Panc1 (cell line): ENCODE measurements at regions not wholly inside any gene's neighbourhood (a gene's known extent, or its start where the extent isn't known, plus 50 kb on each side); places are given as distances from the start of the nearest gene placed in this dataset.

Source experiments
- POLR2AphosphoS5 ChIP-seq: IDR thresholded peaks from 2 replicates; pipeline ENCODE4 v1.6.1; 2012; ENCODE audit warnings: mild to moderate bottlenecking, low read depth, low read length, moderate library complexity
- REST ChIP-seq, 2 experiments: IDR thresholded peaks; 2 replicates each; pipeline ENCODE4 v1.6.1; 2011 to 2012; ENCODE audit warnings: low read depth in 2 of 2, control low read depth in 1 of 2, low read length in 1 of 2, mild to moderate bottlenecking in 1 of 2, moderate library complexity in 1 of 2; ENCODE audit not compliant: insufficient read depth in 1 of 2
- SIN3A ChIP-seq: IDR thresholded peaks from 2 replicates; pipeline ENCODE4 v1.6.1; 2012; ENCODE audit warnings: low read depth, mild to moderate bottlenecking, low read length, moderate library complexity, borderline replicate concordance; ENCODE audit not compliant: insufficient read depth
- TCF7L2 ChIP-seq: IDR thresholded peaks from 2 replicates; pipeline ENCODE4 v1.6.1; 2011; ENCODE audit warnings: mild to moderate bottlenecking, low read depth, low read length, inconsistent platforms
- TF ChIP-seq, protein P1 (sequence below): fragments of 450-650 bp; IDR thresholded peaks from 2 replicates; pipeline ENCODE4 v1.5.1; 2017; ENCODE audit warnings: mild to moderate bottlenecking

- TF ChIP-seq, protein P1, sequence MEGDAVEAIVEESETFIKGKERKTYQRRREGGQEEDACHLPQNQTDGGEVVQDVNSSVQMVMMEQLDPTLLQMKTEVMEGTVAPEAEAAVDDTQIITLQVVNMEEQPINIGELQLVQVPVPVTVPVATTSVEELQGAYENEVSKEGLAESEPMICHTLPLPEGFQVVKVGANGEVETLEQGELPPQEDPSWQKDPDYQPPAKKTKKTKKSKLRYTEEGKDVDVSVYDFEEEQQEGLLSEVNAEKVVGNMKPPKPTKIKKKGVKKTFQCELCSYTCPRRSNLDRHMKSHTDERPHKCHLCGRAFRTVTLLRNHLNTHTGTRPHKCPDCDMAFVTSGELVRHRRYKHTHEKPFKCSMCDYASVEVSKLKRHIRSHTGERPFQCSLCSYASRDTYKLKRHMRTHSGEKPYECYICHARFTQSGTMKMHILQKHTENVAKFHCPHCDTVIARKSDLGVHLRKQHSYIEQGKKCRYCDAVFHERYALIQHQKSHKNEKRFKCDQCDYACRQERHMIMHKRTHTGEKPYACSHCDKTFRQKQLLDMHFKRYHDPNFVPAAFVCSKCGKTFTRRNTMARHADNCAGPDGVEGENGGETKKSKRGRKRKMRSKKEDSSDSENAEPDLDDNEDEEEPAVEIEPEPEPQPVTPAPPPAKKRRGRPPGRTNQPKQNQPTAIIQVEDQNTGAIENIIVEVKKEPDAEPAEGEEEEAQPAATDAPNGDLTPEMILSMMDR: no peak
- TF ChIP-seq SIN3A (no peak), POLR2AphosphoS5 (no peak), REST (IDR thresholded peaks at IDR 0.05; ENCODE audit: insufficient read depth in 1 of 2, low read depth in 2 of 2, low read length in 1 of 2) (no peak), TCF7L2 (no peak)
These were observed 586.6 kb upstream of the POT1 start for GRCh38 chr7:125516194-125516593.
